ENCODE measurements at regions not wholly inside any gene's neighbourhood (a gene's known extent, or its start where the extent isn't known, plus 50 kb on each side); places are given as distances from the start of the nearest gene placed in this dataset.

GRCh38 chr5:167452136-167452535 lies 839.3 kb upstream of the WWC1 start:
- TF ChIP-seq POLR2A (IDR thresholded peaks at IDR 0.05; ENCODE audit: low read length): no peak
- TF ChIP-seq GATA1 (IDR thresholded peaks at IDR 0.05; ENCODE audit: low read depth, low read length): no peak
